ENCODE measurements at regions not wholly inside any gene's neighbourhood (a gene's known extent, or its start where the extent isn't known, plus 50 kb on each side); places are given as distances from the start of the nearest gene placed in this dataset.

- no peak for TF ChIP-seq CTCF (IDR thresholded peaks at IDR 0.05; ENCODE audit: low read length)
- TF ChIP-seq EZH2 (optimal IDR thresholded peaks at IDR 0.05; ENCODE audit: low read depth, low read length), result no peak
Measured at GRCh38 chr10:131735577-131735976, 165.2 kb upstream of the PPP2R2D start.

Data from MM.1S (cell line).